BLaER1 treated with 17β-estradiol and CSF1 and Interleukin-3, amounts not matched to agents 10 nM and 100 nM (cell line): ENCODE measurements at regions not wholly inside any gene's neighbourhood (a gene's known extent, or its start where the extent isn't known, plus 50 kb on each side); places are given as distances from the start of the nearest gene placed in this dataset.

Experiments used
- H3K27ac ChIP-seq, 11 experiments: shearing (Covaris generic); formaldehyde crosslinking; 2 replicates each; pipeline ENCODE4 v1.8.1; 2022
- H3K27me3 ChIP-seq, 11 experiments: shearing (Covaris generic); formaldehyde crosslinking; 2 replicates each; pipeline ENCODE4 v1.8.1; 2022
- H3K36me3 ChIP-seq, 11 experiments: shearing (Covaris generic); formaldehyde crosslinking; 2 replicates each; pipeline ENCODE4 v1.8.1; 2022
- H3K4me1 ChIP-seq, 10 experiments: shearing (Covaris generic); formaldehyde crosslinking; 2 replicates each; pipeline ENCODE4 v1.8.1; 2022
- H3K4me2 ChIP-seq, 11 experiments: shearing (Covaris generic); formaldehyde crosslinking; 2 replicates each; pipeline ENCODE4 v1.8.1; 2022
- H3K4me3 ChIP-seq, 10 experiments: shearing (Covaris generic); formaldehyde crosslinking; 2 replicates each; pipeline ENCODE4 v1.8.1; 2022
- H3K9ac ChIP-seq, 11 experiments: shearing (Covaris generic); formaldehyde crosslinking; 2 replicates each; pipeline ENCODE4 v1.8.1; 2022
- H3K9me3 ChIP-seq, 11 experiments: shearing (Covaris generic); formaldehyde crosslinking; replicated peaks in 1 of 11; 2 replicates each; pipeline ENCODE4 v1.8.1; 2022
- H4K20me1 ChIP-seq, 11 experiments: shearing (Covaris generic); formaldehyde crosslinking; 2 replicates each; pipeline ENCODE4 v1.8.1; 2022
- Cebpa-rat ChIP-seq, 11 experiments: shearing (Covaris generic); IDR thresholded peaks; 2 replicates each; pipeline ENCODE4 v1.8.1; 2022

DNA sequence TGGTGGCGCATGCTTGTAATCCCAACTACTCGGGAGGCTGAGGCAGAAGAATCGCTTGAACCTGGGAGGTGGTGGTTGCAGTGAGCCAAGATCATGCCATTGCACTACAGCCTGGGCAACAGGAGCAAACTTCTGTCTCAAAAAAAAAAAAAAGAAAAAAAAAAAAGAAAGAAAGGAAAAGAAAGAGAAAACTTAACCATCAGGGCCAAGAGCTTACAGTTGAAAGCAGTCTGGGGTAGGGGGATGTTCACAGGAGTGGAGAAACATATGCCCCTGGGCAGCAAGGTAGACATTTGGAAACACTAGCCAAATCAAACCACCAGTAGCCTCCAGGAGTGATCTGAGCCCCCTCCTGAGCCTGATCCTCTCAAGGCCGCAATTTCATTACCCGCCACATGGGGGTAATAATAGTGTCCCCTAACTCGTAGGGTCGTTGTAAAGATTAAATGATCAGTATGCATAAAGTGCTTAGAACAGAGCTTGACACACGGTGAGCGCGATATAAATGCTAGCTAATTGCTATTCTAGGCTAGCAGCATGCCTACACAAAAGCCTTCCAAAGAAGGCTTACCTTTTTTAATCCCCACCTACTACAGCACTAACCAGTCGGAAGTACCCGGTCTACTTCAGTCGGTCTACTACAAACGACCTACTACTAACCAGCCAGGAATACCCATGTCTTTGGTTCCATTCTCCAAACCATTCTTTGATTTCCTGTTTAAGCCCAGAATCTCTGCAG is 274.3 kb upstream of the NEBL start:
- Histone ChIP-seq H3K4me3 (no peak overlapping the region), H3K4me2 (no peak overlapping the region), H3K9ac (no peak overlapping the region), H4K20me1 (no peaks in the 10 kb centered on the region; a peak in 1 of 22 replicates), H3K27me3 (peaks cover 37 to 51% (median 47%) of the 10 kb centered on the region in 11 experiments), H3K9me3 (peaks cover 0 to 21% (median 14%) of the 10 kb centered on the region in 11 experiments; a peak in 17 of 22 replicates), H3K36me3 (no peaks in the 10 kb centered on the region), H3K27ac (no peak overlapping the region), H3K4me1 (peaks cover 0 to 4% (median 0%) of the 10 kb centered on the region in 10 experiments; a peak in 2 of 20 replicates)
- TF ChIP-seq Cebpa-rat (IDR thresholded peaks at IDR 0.05): no peak

- Histone ChIP-seq H3K4me3 (no peak overlapping the region), H3K4me2 (no peak overlapping the region), H3K9me3 (peaks cover 0 to 21% (median 14%) of the 10 kb centered on the region in 11 experiments; a peak in 17 of 22 replicates), H4K20me1 (no peaks in the 10 kb centered on the region; a peak in 1 of 22 replicates), H3K36me3 (no peaks in the 10 kb centered on the region), H3K27me3 (peaks cover 32 to 40% (median 35%) of the 10 kb centered on the region in 11 experiments), H3K9ac (no peak overlapping the region), H3K4me1 (peaks cover 0 to 4% (median 0%) of the 10 kb centered on the region in 10 experiments; a peak in 2 of 20 replicates), H3K27ac (no peak overlapping the region)
- no peak for TF ChIP-seq Cebpa-rat (IDR thresholded peaks at IDR 0.05)
Observed at GRCh38 chr10:21170216-21170615, 273.1 kb upstream of the NEBL start.

DNA sequence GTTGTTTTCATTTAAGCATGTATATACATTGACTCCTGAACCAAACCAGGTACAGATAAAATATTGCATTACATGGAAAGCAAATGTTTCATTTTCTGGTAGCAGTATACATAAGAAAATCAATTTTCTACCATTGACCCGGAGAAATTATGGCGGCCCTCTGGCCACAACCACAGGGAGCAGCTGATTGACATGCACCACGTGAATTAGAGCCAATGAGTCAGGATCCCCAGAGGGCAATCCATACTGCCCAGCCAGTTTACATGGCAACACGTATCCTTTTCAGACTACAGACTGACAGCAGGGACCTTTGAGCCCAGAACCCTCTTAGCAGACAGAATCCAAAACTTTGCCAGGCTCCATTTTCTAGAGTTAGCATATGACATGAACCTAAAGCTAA is 272.2 kb upstream of the NEBL start:
- Histone ChIP-seq H3K27me3 (peaks cover 22 to 30% (median 26%) of the 10 kb centered on the region in 11 experiments), H3K4me1 (no peaks in the 10 kb centered on the region; a peak in 2 of 20 replicates), H3K4me2 (no peak overlapping the region), H3K9me3 (peaks cover 0 to 18% (median 11%) of the 10 kb centered on the region in 11 experiments; a peak in 17 of 22 replicates), H3K9ac (no peak overlapping the region), H4K20me1 (no peaks in the 10 kb centered on the region; a peak in 1 of 22 replicates), H3K27ac (no peak overlapping the region), H3K36me3 (no peaks in the 10 kb centered on the region), H3K4me3 (no peak overlapping the region)
- TF ChIP-seq Cebpa-rat (IDR thresholded peaks at IDR 0.05): no peak

GRCh38 chr10:21167288-21168010 is 270.3 kb upstream of the NEBL start:
- no peak overlapping the region for H3K27ac ChIP-seq
- peaks cover 0 to 6% (median under 1%) of the 10 kb centered on the region in 11 experiments; a peak in 7 of 22 replicates for H3K9me3 ChIP-seq
- H3K4me2 ChIP-seq: no peak overlapping the region
- no peaks in the 10 kb centered on the region for H3K36me3 ChIP-seq
- H3K4me3 ChIP-seq: no peak overlapping the region
- H3K9ac ChIP-seq: no peak overlapping the region
- H3K4me1 ChIP-seq: no peaks in the 10 kb centered on the region
- TF ChIP-seq Cebpa-rat (IDR thresholded peaks at IDR 0.05): no peak
- H3K27me3 ChIP-seq: peaks cover 4 to 12% (median 7%) of the 10 kb centered on the region in 11 experiments; a peak in 20 of 22 replicates
- H4K20me1 ChIP-seq: no peaks in the 10 kb centered on the region

DNA sequence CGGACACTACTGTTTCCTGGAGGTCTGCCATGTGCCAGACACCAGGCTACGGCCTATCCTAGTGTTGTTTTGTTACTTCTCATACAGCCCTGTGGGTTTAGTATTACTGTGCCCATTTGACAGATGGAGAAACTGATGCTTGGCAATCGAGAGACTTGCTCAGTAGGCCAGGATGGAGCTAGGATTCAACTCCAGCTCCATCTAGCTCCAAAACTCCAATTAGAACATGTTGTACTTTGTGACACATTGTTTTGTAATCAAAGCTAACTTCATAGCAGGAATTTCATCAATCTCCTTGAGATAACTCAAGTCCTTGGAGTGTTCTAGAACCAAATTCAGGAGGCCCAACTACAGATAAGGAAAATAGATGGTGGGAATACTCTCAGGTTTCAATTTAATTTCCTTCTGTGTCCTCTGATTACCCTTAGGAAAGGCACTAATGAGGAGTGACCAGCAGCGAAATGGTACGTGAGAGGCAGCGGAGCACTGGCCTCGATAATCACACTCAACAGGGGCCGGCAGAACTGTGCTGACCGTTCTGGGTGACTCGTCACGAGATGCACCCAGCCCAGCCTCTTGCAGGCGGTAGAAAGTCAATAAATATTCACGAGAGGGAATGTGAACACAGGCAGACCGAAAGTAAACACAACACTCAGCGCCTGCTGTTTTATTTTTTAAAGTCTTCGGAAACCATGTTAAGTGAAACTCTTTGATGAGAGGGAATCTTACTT is 269.6 kb upstream of the NEBL start:
- Histone ChIP-seq H3K9me3 (peaks cover 0 to 11% (median 7%) of the 10 kb centered on the region in 11 experiments; a peak in 13 of 22 replicates), H3K27ac (no peak overlapping the region), H3K4me2 (no peak overlapping the region), H3K4me3 (no peak overlapping the region), H4K20me1 (no peaks in the 10 kb centered on the region), H3K36me3 (no peaks in the 10 kb centered on the region), H3K9ac (no peak overlapping the region), H3K27me3 (peaks cover 0 to 5% (median under 1%) of the 10 kb centered on the region in 11 experiments; a peak in 5 of 22 replicates), H3K4me1 (no peaks in the 10 kb centered on the region)
- no peak for TF ChIP-seq Cebpa-rat (IDR thresholded peaks at IDR 0.05)

GRCh38 chr10:21165489-21165888 is 268.4 kb upstream of the NEBL start:
- Histone ChIP-seq H3K4me1 (no peaks in the 10 kb centered on the region), H3K9ac (no peak overlapping the region), H3K36me3 (no peaks in the 10 kb centered on the region), H3K27me3 (no peaks in the 10 kb centered on the region), H3K9me3 (peaks cover 0 to 17% (median 11%) of the 10 kb centered on the region in 11 experiments; a peak in 13 of 22 replicates), H3K4me2 (no peak overlapping the region), H3K4me3 (no peak overlapping the region), H3K27ac (no peak overlapping the region), H4K20me1 (no peaks in the 10 kb centered on the region)
- no peak for TF ChIP-seq Cebpa-rat (IDR thresholded peaks at IDR 0.05)

GRCh38 chr10:21164687-21165086 is 267.6 kb upstream of the NEBL start:
- Histone ChIP-seq H3K4me1 (no peaks in the 10 kb centered on the region), H4K20me1 (no peaks in the 10 kb centered on the region), H3K4me2 (no peak overlapping the region), H3K27ac (no peak overlapping the region), H3K36me3 (no peaks in the 10 kb centered on the region), H3K9ac (no peak overlapping the region), H3K9me3 (peaks cover 0 to 17% (median 11%) of the 10 kb centered on the region in 11 experiments; a peak in 13 of 22 replicates), H3K4me3 (no peak overlapping the region), H3K27me3 (no peaks in the 10 kb centered on the region)
- TF ChIP-seq Cebpa-rat (IDR thresholded peaks at IDR 0.05): no peak

DNA sequence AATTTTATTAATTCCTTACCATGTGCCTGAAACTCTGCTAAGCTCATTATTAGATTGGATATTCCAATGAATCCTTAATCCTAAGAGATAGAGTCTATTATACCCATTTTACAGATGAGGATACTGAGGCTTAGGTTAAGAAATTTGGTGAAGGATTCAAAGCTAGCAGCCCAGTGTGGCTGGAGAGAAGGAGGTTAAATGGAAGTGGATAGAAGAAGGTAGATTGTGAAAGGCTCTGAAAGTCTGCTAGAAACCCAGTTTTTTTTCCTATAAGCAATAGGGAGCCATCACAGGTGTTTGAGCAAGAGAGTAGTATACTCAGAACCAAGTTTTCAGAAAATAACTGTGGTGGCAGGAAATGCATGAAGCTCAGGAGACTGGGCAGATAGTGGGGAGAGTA is 265.8 kb upstream of the NEBL start:
- H3K9me3 ChIP-seq: peaks cover 0 to 17% (median 11%) of the 10 kb centered on the region in 11 experiments; a peak in 13 of 22 replicates
- no peaks in the 10 kb centered on the region for H3K36me3 ChIP-seq
- no peaks in the 10 kb centered on the region for H3K27me3 ChIP-seq
- no peak overlapping the region for H3K4me2 ChIP-seq
- no peak overlapping the region for H3K4me3 ChIP-seq
- no peak for TF ChIP-seq Cebpa-rat (IDR thresholded peaks at IDR 0.05)
- H3K9ac ChIP-seq: no peak overlapping the region
- no peaks in the 10 kb centered on the region for H4K20me1 ChIP-seq
- H3K27ac ChIP-seq: no peak overlapping the region
- H3K4me1 ChIP-seq: no peaks in the 10 kb centered on the region

- no peak for TF ChIP-seq Cebpa-rat (IDR thresholded peaks at IDR 0.05)
- no peak overlapping the region for H3K4me3 ChIP-seq
- no peak overlapping the region for H3K4me2 ChIP-seq
- no peak overlapping the region for H3K27ac ChIP-seq
- no peak overlapping the region for H3K9ac ChIP-seq
- H3K4me1 ChIP-seq: no peaks in the 10 kb centered on the region
- peaks cover 0 to 17% (median 11%) of the 10 kb centered on the region in 11 experiments; a peak in 13 of 22 replicates for H3K9me3 ChIP-seq
- H4K20me1 ChIP-seq: no peaks in the 10 kb centered on the region
- H3K27me3 ChIP-seq: no peaks in the 10 kb centered on the region
- no peaks in the 10 kb centered on the region for H3K36me3 ChIP-seq
Observed at GRCh38 chr10:21161647-21162046, 264.5 kb upstream of the NEBL start.
